ENCODE measurements at regions not wholly inside any gene's neighbourhood (a gene's known extent, or its start where the extent isn't known, plus 50 kb on each side); places are given as distances from the start of the nearest gene placed in this dataset.

- no peak overlapping the region for H3K4me3 ChIP-seq
- intact Hi-C loops (cut with DNase I), result no loop called here
- H3K4me1 ChIP-seq (replicated peaks), result no peaks in the 10 kb centered on the region
- H3K27ac ChIP-seq, result no peak overlapping the region
- TF ChIP-seq, protein P1, sequence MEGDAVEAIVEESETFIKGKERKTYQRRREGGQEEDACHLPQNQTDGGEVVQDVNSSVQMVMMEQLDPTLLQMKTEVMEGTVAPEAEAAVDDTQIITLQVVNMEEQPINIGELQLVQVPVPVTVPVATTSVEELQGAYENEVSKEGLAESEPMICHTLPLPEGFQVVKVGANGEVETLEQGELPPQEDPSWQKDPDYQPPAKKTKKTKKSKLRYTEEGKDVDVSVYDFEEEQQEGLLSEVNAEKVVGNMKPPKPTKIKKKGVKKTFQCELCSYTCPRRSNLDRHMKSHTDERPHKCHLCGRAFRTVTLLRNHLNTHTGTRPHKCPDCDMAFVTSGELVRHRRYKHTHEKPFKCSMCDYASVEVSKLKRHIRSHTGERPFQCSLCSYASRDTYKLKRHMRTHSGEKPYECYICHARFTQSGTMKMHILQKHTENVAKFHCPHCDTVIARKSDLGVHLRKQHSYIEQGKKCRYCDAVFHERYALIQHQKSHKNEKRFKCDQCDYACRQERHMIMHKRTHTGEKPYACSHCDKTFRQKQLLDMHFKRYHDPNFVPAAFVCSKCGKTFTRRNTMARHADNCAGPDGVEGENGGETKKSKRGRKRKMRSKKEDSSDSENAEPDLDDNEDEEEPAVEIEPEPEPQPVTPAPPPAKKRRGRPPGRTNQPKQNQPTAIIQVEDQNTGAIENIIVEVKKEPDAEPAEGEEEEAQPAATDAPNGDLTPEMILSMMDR (IDR thresholded peaks at IDR 0.05), result no peak
- TF ChIP-seq POLR2A (IDR thresholded peaks at IDR 0.05) (no peak), POLR2AphosphoS5 (IDR thresholded peaks at IDR 0.05) (no peak)
- no peaks in the 10 kb centered on the region for H3K27me3 ChIP-seq (replicated peaks; ENCODE audit: insufficient read depth)
- WGBS, result 68% methylated on average over 51 of the region's 53 CpGs
- DNase-seq (ENCODE audit: low spot score), result no peak
- no peaks in the 10 kb centered on the region for H3K9me3 ChIP-seq
- no peaks in the 10 kb centered on the region for H3K36me3 ChIP-seq
Measured at GRCh38 chr17:22435231-22435974, 743.1 kb downstream of the KCNJ18 start.

- intact Hi-C loops (cut with DNase I), result no loop called here
- DNase-seq (ENCODE audit: low spot score), result no peak
- TF ChIP-seq POLR2AphosphoS5 (IDR thresholded peaks at IDR 0.05), result no peak
- no peak for TF ChIP-seq POLR2A (IDR thresholded peaks at IDR 0.05)
- TF ChIP-seq, protein P1 (IDR thresholded peaks at IDR 0.05), result no peak
- no peaks in the 10 kb centered on the region for H3K4me1 ChIP-seq (replicated peaks)
- no peaks in the 10 kb centered on the region for H3K9me3 ChIP-seq
- H3K27ac ChIP-seq, result no peak overlapping the region
- no peaks in the 10 kb centered on the region for H3K27me3 ChIP-seq (replicated peaks; ENCODE audit: insufficient read depth)
- WGBS, result 63% methylated on average over 7 of the region's 7 CpGs
- no peaks in the 10 kb centered on the region for H3K36me3 ChIP-seq
- H3K4me3 ChIP-seq, result no peak overlapping the region
Measured at GRCh38 chr17:22441776-22442175, 749.5 kb downstream of the KCNJ18 start.

DNA sequence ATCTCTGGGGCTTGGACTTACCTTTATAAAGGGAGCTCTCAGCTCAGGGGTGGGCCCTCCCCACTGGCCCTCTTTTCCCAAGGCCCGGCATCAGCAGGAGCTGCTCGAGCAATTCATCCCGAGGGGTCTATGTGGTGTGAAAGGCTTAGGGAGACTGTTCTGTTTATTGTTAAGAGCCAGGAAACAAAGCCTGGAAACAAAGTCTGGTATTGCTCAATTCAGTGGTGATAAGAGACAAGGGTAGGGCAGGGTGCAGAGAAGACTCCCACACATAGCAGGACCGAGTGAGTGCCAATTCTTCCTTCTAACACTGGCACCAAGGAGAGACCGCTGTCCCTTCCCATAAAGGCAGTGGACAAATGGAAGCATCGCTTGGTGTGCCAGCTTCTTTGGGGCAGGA is 750.7 kb downstream of the KCNJ18 start:
- Histone ChIP-seq H3K4me1 (replicated peaks) (no peaks in the 10 kb centered on the region), H3K27ac (no peak overlapping the region), H3K27me3 (replicated peaks; ENCODE audit: insufficient read depth) (no peaks in the 10 kb centered on the region), H3K9me3 (no peaks in the 10 kb centered on the region), H3K4me3 (no peak overlapping the region), H3K36me3 (no peaks in the 10 kb centered on the region)
- no peak for TF ChIP-seq POLR2AphosphoS5 (IDR thresholded peaks at IDR 0.05)
- TF ChIP-seq POLR2A (IDR thresholded peaks at IDR 0.05), result no peak
- TF ChIP-seq, protein P1 (IDR thresholded peaks at IDR 0.05), result no peak
- intact Hi-C loops (cut with DNase I), result no loop called here
- 75% methylated on average over 6 of the region's 6 CpGs for WGBS
- no peak for DNase-seq (ENCODE audit: low spot score)

DNA sequence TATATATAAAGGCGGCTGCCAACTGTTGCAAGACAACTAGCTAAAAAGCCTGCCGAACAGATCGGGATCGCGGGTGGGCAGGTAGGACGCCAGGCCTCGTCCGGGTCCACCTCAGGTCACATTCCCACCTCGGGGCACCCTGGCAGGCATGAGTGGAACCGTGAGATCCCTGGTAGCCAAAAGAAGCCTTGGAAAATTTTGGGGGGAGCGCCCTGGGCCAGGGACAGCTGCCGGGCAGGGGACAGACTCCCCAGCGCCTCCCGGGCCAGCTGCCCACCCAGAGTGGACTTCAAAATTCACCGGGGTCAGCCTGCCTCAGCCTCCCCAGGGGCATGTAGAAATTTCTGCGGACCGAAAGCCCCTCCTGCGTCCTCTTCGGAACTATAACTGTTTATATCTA is 760.9 kb downstream of the KCNJ18 start:
- no peak for TF ChIP-seq POLR2A (IDR thresholded peaks at IDR 0.05)
- no peaks in the 10 kb centered on the region for H3K4me1 ChIP-seq (replicated peaks)
- intact Hi-C loops (cut with DNase I), result no loop called here
- H3K4me3 ChIP-seq, result no peak overlapping the region
- no peaks in the 10 kb centered on the region for H3K9me3 ChIP-seq
- 89% methylated on average over 19 of the region's 19 CpGs for WGBS
- H3K36me3 ChIP-seq, result no peaks in the 10 kb centered on the region
- H3K27me3 ChIP-seq (replicated peaks; ENCODE audit: insufficient read depth), result no peaks in the 10 kb centered on the region
- no peak for DNase-seq (ENCODE audit: low spot score)
- no peak overlapping the region for H3K27ac ChIP-seq

DNA sequence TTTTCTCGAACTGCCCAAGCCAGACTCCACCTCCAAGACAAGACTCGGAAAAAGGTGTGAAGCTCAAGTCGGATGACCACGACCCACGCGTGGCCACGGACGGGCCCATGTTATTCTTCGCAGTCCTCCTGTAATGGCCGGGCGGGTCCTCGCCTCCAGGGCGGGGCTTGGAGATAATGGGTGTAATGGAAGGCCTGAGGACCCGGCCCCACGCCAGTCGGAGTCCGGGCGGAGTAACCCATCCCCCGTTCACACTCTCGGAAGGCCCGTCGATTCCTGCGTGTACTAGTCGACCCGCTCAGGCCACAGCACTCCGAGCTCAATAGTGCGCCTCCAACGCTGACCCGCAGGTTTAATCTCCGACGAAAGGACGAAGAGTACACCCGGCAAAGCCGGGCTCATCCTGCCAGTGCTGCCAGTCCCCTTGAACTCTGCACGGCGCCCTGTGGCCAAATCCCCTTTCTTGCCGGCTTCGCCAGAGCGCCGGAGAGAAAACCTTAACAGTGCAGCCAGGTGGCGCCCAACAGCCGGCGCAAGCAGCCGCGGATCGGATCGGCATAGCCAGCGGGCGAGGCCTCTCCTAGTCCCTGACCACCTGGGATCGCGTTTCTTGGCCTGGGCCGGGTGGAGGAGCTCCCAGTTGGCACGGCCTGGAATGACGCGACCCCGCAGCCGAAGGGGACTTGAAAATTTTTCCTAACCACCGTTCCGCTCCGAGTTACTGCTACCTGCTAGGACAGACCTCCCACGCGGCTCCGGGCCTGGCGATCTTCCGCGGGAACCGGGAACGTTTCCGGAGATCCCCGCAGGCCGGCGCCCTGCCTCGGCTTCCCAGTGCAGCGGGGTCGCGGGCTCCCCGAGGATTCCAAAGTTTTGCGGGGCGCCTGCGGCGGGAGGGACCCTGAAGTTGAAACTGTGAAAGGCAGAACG is 762.0 kb downstream of the KCNJ18 start:
- Histone ChIP-seq H3K27ac (no peak overlapping the region), H3K4me3 (no peak overlapping the region), H3K9me3 (no peaks in the 10 kb centered on the region), H3K36me3 (no peaks in the 10 kb centered on the region), H3K27me3 (replicated peaks; ENCODE audit: insufficient read depth) (no peaks in the 10 kb centered on the region), H3K4me1 (replicated peaks) (no peaks in the 10 kb centered on the region)
- intact Hi-C loops (cut with DNase I), result no loop called here
- DNase-seq (ENCODE audit: low spot score), result no peak
- 70% methylated on average over 80 of the region's 82 CpGs for WGBS
- TF ChIP-seq POLR2A (IDR thresholded peaks at IDR 0.05), result no peak
- TF ChIP-seq POLR2AphosphoS5 (IDR thresholded peaks at IDR 0.05), result no peak
- TF ChIP-seq, protein P1 (IDR thresholded peaks at IDR 0.05), result no peak
